ENCODE measurements at regions not wholly inside any gene's neighbourhood (a gene's known extent, or its start where the extent isn't known, plus 50 kb on each side); places are given as distances from the start of the nearest gene placed in this dataset.

DNA sequence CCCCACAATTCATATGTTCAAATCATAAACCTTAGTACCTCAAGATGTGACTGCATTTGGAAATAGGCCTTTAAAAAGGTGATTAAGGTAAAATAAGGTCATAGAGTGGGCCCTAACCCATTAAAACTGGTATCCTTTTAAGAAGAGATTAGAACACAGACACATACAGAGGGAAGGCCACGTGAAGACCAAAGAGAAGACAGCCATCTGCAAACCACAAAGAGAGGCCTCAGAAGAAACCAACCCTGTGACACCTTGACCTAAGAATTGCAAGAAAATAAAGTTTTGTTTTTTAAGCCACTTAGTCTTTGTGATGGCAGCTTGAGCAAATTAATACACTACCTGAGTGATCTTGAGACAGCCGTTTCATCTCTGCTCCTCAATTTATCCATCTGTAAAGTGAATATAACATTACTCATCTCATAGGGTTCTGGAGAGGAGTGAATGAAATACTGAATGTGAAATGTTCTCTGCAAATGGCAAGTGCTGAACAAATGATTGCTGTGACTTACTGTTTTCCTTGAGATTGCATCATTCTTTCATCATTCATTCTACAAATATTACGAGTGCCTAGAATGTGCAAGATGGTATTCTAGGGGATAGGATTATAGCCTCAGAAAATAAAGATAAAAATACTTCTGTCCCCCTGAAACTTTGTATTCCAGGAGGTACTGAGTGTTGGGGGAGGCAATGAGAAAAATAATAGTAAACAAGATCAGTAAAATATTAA is 222.0 kb upstream of the CDH13 start:
- no peak for DNase-seq

DNA sequence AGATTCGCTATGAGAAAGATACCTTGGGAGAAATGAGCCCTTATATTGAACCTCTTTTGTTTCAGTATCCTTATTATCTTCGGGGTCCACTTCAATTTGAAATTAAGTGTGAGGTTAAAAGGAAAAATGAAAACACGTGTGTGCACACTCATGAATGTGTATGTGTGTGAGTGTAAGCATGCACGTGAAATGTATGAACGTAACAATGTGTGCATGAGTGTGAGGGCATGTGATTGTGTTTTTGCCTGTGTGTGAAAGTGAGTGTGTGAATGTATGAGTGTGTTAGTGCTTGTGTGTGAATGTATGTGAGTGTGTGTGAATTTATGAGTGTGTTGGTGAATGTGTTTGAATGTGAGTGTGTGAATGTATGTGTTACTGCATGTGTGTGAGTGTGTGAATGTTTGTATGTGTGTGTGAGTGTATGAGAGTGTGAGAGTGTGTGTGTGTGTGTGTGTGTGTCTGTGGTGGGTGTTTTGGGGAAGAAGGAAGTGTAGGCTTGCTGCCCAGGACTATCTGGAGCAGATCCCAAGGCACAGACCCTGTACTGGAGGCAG is 224.0 kb upstream of the CDH13 start:
- no peak for DNase-seq

DNA sequence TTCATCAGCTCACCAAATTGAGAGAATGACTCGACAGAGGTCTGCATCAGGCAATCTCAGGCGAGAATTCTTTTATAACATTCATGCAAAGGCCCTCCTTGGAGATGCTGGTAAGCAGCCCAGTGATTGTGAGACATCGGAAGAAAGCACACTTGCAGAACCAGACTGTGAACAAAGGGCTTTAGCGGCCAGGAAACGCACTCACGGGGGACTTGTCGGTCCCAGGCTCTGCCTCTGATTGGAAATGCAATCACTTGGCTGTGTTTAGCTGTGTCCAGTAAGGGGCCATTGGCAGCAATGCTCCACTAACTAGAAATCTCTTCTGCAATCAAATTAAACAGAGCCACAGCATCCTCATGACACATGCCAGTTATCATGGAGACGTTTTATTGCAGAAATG is 226.7 kb upstream of the CDH13 start:
- no peak for DNase-seq

DNA sequence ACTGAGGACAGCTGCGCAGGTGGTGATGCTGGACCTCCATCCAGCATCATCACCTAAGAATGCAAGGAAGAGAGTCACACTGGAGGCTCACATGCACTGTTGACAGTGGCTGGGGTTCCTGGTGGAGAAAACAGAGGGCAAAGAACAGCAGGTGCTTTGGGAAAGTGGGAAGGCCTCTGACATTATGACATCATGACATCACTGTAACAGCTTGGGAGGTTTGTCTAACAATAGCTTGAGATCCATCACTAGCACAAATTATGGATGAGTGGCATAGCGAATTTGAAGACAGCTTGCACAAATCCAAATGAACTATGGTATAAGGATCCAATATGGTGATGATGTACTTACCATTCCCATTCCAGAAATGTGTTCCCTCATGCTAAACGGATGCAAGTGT is 226.5 kb upstream of the MPHOSPH6 start:
- no peak for DNase-seq

DNA sequence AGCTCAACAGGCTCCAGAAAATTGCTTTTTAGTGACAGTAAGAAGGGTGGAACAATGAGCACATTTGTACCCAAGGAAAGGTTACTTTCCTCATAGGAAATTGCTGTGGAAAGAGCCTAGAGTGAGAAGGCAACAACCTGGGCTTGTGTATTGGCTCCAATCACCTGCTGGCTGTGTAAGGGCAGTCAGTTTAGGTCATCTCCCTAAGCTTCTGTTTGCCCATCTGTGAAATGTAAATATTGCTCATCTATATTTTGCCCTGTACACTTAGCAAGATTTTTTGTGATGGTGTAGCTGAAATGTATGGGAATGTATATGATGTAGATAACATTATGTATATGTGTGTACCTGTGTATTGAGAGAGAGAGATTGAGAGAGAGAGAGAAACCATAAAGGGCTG is 225.2 kb upstream of the MPHOSPH6 start:
- no peak for DNase-seq

DNA sequence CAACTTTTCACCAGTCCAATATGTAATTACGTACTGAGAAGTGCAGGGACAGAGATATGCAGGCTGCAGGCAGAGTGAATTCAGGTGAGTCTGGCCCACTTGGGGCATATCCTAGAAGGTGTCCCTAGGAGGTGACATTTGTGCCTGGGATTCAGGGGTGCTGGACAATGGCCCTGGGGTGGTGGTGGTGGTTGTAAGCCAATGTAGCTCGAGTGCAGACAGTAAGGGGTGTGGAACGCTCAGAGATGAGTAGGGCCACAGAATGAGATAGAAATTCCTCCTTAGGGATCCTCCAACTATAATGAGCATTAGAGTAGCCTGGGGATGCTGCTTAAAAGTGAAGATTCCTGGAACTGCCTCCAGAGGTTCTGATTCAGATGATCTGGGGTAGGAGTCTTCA is 221.7 kb upstream of the MPHOSPH6 start:
- DNase-seq: no peak

DNA sequence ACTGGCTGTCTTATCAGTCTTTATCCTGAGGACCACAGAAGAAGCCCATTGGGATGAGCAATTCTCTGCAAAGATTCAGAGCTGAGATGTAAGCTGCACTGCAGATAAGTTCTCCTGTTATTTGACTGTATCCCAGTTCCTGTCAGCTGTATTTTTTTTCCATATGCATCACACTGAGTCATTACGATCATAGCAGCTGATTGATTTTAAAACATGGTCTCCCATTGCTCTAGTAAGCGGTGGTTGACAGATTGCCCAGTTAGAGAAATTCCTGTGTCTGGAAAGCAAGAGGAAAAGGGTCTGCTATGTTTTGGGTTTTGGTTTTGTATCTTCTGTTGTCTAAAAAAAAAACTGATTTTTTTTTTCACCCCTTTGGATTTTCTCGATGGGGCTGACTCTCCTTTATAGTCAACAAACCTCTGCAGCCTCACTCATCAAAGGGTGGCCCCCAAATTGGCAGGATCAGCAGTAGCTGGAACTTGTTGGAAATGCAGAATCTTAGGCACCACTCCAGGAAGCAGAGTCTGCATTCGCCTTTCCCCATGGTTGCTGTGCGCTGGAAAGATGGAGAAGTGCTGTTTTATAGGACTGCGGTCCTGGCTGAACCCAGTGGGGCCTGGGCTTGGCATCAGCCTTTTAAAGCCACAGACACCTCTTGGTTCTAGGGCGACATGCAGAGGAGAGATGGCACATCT is 220.1 kb upstream of the MPHOSPH6 start:
- no peak for DNase-seq

DNA sequence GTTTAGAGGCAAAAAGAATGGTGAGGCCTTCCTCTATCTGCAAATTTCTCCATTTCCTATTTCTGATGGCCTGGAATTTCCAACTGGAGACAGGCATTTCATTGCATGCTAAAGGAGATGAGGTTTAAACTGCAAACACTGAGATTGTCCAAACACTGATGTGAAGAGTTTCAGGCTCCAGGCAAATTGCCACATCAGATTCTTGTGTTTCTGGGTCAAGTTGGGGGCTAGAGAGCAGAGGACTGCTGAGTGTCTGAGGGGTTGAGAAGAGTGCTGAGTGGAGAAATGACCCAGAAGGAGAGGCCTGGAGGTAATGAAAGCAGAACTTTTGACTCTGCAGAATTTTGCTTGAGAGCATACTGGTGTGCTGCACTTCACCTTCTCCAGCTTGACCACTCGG is 216.7 kb upstream of the MPHOSPH6 start:
- no peak for DNase-seq

DNA sequence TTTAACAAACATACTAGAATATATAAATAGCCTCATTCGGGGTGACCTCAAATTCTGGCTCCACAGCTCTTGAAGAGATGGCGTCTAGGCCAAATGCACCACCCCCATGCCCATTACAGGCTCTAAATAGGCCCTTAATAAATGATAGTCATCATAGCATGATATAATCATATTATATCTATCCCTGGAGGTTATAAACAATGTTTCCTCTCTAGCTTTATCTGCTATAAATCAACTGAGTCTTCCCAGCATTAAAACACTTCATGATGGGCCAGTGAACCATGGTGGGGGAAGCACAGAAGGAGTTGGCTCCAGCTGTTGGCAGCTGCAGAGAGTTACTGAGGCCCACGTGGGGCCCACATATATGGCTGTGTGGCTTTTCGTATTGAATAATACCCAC is 214.9 kb upstream of the MPHOSPH6 start:
- DNase-seq: no peak

DNA sequence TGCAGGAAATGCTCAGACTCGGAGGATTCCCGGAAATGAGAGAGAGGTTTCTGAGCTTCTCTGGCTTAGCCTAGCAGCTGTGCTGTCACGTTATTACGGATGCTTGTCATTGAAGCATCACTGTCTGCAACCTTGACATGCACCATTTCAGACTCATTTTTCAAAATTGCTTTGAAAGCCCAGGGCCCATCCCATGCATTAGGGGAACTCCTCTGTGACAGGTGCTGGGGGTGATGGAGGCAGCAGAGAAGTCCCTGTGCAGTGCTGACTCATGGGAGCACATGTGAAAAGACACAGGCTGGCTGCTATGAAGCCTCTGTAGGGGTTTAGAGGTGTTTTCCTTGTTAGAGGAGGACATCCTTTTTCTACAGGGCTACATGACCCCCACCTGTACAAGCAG is 214.0 kb upstream of the MPHOSPH6 start:
- DNase-seq: no peak

DNA sequence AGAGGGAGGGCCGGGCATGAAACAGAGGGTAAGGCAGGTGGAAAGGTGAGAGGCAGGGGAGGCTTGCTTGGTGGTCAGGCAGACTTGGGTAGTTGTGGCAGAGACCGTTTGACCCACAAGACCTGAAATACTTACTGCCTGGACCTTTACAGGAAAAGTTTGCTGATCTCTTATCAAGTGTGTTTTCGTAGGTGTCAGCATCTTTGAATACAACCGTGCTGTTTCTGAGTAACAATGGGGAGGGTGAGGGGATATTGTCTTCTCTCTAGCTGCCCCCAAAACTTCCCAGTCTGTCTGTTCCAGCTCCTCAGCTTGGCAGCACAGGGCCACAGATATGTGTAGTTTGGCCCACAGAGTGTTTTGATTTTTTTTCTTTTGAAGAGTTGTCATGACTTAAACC is 212.5 kb upstream of the MPHOSPH6 start:
- no peak for DNase-seq

DNA sequence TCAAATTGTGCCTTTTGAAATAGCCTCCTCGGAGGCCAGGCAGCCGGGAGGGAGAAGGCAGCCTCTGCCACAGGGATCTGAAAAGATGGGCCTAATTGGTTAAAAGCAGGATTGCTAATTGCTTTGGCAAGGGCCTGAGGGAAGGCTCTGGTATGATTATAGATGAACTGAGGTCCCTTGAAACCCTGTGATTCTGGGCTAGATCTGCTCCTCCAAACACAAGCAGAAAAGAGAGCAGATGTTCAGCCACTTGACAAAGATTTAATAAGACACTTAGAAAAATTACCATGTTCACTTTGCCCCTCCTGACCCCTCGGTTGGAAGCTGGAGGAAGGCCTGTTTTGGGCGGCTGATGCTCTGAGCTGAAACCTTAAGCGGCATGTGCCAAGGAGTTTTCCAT is 209.5 kb upstream of the MPHOSPH6 start:
- no peak for DNase-seq

DNA sequence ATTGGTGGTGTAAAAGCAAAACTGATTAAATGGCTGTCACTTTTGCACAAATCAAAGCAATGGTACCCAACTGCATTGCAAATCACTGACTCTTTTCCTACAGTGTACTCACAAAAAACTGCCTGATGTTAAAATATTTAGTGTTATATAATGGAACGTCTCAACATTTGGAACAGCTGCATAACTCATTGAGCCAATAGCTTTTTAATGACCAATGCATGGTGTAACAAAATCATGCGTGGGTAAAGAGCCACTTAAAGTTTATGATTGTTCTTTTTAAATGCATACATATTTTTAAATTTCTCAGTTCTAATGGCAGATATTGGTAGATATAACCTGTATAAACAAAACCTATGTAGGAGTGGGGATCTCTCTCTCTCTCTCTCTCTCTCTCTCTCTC is 204.0 kb upstream of the MPHOSPH6 start:
- DNase-seq: no peak

DNA sequence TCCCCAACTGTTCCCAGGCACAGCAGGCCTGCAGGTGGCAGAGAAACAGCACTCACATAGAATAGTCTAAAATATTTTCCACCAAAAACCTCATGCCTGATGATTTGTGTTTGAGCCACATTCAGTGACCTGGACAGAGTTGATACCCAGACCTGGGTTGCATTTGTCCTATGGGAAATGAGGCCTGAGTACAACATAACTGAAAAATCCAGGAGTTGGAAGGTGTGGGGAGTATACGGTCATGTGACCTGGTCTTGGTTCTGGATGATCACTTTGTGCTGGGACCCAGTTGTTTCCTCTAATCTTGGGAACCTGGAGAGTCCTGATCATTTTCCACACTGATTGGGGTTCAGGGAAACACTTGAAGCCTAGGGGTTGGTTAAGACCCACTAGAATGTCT is 200.3 kb upstream of the MPHOSPH6 start:
- no peak for DNase-seq

DNA sequence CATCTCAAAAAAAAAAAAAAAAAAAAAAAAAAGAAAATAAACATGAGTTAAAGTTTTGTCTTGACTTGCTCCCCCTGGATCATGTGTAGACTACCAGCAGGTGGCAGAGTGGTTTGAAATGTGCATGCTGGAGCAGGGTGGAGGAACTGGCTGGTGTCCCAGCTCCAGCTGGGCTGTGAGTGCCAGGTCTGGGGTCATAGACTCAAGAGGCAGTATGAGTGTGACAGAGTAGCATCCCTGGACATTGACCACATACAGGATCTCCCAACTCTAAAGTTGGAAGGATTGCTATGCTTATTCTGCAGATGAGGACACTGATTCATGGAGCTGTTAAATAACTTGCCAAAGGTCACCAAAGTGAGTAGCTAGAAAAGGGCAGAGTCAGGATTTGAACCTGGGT is 198.0 kb upstream of the MPHOSPH6 start:
- DNase-seq: peak; percentile 1

DNA sequence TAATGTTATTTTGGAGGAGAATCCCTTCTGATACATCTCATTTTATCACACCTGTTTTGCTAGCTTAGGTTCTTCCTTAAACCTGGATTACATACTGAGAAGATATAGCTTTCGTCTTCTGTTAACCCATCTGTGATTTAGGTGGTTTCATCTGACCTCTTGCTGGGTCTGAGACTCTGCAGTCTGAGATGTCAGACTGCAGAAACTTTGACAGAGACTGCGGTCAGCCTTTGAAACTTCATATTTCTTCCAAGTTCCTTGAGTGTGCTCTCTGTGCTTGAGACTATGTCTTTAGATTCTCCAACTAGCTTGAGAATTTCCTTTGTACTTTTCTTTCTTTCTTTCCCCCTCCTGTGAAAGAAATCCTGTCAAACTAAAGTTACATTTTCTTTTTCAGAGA is 196.4 kb upstream of the MPHOSPH6 start:
- no peak for DNase-seq

DNA sequence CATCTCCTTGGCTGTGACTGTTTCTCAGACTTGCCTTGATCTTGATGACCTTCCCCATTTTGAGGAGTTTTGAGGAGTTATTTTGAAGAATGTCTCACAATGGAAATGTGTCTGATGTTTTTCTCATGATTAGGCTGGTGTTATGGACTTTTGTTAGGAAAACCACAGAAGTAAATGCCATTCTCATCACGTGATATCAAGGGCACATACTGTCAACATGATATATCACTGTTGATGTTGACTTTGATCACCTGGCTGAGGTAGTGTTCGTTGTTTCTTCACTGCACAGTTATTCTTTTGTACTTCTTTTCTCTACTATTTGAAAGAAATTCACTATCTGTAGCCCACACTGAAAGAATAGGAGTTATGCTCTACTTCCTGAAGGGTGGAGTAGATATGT is 194.7 kb upstream of the MPHOSPH6 start:
- DNase-seq: no peak

DNA sequence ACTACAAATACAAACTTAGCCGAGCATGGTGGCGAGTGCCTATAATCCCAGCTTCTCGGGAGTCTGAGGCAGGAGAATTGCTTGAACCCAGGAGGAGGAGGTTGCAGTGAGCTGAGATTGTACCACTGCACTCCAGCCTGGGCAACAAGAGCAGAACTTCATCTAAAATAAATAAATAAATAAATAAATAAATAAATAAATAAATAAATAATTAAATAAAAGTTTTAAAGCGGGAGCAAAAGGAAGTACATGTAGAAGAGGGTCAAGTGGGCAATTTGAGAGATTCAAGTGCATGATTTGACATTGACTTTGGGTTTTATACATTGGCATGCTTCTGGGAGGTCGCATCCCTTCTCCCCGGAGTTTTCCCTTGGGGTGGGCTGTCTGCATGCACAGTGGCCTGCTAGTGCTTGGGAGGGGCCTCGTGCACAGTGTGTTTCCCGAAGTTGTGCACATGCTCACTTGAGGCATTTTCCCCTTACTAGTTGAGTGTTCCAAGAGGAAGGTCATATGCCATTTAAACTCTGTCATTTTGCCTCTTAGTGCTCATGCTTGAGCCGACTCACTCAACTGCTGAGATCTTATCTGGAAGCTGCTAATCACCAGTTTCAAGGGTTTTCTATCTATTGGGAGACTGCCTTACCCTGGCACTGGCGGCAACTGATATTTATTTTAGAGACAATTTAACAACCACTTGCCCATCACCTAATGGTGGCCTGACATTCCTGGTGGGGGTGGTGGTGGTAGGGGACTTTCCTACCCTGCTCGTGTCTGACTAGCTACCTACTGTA is 193.2 kb upstream of the MPHOSPH6 start:
- no peak for DNase-seq

DNA sequence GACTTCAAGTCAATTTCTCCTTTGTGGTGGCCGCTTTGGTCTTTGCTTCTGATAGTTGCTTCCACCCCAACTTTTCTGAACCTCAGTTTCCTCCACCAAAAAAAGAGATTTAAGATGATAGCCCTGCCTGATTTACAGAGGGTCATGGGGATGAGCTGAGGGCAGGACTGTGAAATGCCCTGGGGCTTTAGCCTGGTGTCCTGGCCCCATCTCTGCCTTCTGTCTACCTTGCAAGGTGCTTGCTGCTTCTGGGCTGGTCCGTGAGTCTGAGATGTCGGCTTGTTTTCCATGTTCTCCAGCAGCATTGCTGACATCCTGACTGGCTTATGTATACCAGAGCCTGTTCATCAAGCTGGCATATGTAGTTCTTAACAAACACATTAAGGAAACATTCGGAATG is 191.9 kb upstream of the MPHOSPH6 start:
- no peak for DNase-seq

DNA sequence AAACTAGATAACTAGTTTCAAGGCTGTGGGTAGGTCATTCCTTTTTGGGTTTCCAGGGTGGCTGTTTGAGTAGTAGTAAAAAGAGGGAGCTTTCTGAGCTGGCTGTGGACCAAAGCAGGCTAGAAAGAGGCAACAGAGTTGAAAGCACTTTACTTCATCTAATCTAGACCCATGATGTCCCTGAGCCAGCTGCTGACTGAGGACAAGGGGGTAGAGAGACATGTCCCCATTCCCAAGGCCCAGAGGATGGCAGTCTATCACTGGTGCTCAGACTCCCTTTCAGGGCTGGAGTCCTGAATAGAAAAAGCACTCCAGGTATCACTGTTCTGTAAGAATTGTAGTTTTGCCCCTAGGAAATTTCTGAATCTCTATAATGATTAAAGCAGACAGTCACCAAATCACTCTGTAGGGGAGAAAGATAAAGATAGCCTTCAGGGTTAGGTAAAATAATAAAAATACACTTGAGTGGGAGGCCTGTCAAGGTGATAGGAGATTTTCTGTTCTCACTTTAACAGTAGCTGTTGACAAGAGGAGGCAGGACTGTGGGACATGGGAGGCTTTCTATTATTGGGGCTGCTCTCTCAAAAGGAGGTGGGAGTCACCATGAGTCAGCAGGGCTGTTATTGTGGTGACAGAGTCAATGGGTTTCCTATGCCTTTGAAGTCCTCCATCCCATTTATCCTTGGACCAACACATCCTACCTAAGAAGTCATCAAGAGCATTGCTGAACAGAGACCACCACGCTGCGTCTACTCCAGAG is 190.2 kb upstream of the MPHOSPH6 start:
- DNase-seq: no peak

DNA sequence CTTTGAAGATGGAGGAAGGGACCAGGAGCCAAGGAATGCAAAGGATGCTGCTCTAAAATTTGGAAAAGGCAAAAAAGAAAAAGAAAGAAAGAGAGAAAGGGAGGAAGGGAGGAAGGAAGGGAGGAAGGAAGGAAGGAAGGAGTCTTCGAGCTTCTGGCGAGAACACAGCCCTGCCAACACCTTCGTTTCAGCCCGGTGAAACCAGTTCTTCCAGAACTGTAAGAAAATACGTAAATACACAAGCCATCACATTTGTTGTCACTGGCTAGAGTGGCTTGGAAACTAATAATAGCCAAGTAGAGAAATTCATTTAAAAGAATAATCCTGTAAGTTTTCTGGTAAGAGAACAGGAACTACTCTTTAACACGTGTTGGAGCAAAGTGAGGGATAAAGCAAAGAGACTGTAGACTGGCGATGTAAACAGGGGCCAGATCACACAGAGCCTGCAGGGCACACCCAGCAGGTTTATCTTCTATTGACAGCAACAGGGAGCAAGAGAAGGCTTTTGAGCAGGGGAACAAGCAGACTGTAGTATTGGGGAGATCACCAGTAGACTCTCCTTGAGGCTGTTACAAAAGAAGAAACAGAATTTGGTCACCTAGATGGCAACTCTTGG is 188.7 kb upstream of the MPHOSPH6 start:
- DNase-seq: no peak

DNA sequence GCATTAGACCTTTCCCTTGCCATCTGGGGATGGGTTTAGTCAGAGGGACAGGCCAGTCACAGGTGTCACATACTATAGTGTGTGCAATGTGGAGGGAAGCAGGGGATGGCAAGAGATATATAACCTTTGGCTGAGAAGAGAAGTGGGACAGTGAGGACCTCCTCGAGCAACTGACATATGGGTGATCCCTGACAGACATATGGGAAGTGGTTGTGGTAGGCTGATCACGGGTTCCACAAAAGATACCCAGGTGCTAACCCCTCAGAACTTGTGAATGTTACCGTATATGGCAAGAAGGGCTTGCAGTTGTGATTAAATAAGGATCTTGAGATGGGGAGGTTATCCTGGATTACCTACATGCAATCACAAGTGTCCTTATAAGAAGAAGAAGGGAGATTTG is 188.1 kb upstream of the MPHOSPH6 start:
- DNase-seq: no peak

DNA sequence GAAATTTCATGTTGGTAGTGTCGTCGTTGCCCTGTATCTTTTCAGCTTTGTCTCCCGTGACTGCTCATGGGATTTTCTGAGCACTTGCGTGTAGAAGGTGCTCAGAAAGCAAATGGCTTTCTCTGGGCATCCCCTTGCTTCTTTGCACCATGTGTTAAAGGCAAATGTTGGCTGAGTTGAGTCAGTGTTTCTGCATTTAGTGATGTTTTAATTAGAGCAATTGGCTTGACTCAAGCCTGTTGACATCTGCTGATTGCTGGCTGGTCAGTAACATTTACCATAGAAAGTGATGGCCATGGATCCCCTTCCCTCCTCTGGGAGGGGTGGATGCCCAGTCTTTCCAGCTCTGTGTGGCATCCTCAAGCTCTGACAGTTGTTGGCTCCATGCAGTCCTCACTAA is 187.2 kb upstream of the MPHOSPH6 start:
- DNase-seq: no peak
